ENCODE measurements at regions not wholly inside any gene's neighbourhood (a gene's known extent, or its start where the extent isn't known, plus 50 kb on each side); places are given as distances from the start of the nearest gene placed in this dataset.
"Not testable (repeated sequence)": the region's sequence is repeated elsewhere in the genome, so short reads cannot be mapped to it uniquely, and the experiment has no call there.

GRCh38 chr1:219863816-219864215 is 64.5 kb downstream of the SLC30A10 start:
- not testable (repeated sequence) for DNase-seq (ENCODE audit: low read depth, low spot score)

DNA sequence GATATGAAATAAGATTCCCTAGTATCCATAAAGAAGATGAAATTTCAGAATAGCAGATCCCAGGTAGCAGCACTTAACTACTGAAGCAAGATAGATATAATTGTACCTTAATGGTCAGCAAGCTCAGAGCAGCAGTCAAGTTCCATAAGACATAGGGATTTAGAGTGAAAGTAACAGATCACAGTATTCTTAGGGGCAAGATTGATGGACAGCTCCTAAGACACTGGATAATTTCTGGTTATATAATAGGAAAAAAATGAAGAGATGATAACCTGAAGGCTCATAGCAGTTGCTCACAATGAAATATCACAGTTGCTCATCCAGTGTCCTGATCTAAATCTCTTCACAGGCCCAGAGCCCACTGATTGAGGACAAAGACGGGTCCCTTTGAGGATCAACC is 66.0 kb downstream of the SLC30A10 start:
- DNase-seq (ENCODE audit: low read depth, low spot score), result no peak

- no peak for DNase-seq (ENCODE audit: low read depth, low spot score)
Observed at GRCh38 chr1:219858980-219859379, 69.4 kb downstream of the SLC30A10 start.

DNA sequence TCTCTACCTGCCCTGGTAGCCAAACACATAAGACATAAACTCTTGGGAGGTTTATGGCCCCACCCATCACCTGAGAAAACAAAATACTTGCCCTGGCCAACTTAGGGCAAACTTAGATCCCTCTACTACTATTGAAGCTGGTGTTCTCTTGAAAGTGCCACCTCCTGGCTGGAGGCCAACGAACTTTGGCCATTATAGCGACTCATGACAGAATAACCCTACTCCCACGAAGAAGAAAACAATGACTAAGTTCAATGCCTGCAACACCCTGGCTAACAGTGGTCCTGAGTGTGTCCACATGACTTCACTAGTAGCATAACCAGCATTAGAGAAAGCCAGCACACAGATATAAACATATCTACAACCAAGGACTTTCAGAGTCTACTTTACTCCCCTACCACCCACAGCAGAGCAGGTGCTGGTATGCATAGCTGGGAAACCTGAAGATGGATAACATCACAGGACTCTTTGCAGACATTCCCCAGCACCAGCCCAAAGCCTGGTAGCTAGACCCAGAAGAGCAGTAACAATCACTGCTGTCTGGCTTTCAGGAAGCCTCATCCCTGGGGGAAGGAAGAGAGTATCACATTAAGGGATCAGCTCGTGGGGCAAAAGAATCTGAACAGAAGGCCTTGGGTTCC is 81.0 kb downstream of the SLC30A10 start:
- DNase-seq (ENCODE audit: low read depth, low spot score), result no peak

- DNase-seq (ENCODE audit: low read depth, low spot score), result peak; percentile 87
Observed at GRCh38 chr1:219839595-219839994, 88.8 kb downstream of the SLC30A10 start.

GRCh38 chr1:219837994-219838294 is 90.4 kb downstream of the SLC30A10 start:
- DNase-seq (ENCODE audit: low read depth, low spot score), result no peak

- DNase-seq (ENCODE audit: low read depth, low spot score), result peak; percentile 59
Observed at GRCh38 chr1:219837274-219837993, 90.9 kb downstream of the SLC30A10 start.

GRCh38 chr1:219834314-219834917 is 93.9 kb downstream of the SLC30A10 start:
- DNase-seq (ENCODE audit: low read depth, low spot score), result peak; percentile 72

GRCh38 chr1:219833214-219833815 is 95.0 kb downstream of the SLC30A10 start:
- peak; percentile 39 for DNase-seq (ENCODE audit: low read depth, low spot score)

DNA sequence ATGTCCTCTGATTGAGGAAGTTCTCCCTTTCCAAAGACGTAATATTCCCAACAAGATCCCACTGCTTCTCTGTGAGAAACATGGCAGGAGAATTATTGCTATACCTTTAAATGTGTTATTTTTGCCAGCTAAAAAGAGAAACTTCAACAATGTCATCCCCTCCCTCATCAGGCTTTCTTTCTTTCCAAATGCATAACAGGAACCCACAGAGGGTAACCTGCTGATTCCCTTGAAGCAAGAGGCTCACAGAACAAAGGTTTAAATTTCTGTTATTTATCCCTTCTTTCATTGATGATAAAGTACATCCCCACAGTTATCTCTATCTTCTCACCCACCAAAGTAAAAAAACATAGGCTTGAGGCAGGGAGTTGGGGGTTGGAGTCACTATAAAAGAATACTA is 102.1 kb downstream of the SLC30A10 start:
- no peak for DNase-seq (ENCODE audit: low read depth, low spot score)

DNA sequence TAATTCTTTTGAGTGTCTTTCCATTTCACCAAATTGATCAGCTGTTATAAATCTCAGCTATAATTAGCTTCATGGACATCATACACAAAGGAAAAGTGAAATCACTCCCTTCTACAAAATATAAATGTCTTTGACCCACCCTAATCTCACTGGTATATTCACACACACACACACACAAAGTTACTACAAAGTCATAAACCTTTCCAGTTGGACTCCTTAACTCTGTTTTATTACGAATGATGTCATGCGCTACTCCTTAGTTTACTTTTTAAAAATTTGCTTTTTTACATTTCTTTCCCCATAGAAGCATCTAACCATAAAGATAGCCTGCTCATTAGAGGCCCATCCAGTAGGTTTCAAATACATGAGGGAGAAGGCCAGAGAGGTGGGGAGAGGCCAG is 103.0 kb downstream of the SLC30A10 start:
- no peak for DNase-seq (ENCODE audit: low read depth, low spot score)

- no peak for DNase-seq (ENCODE audit: low read depth, low spot score)
Observed at GRCh38 chr1:219824338-219824737, 104.0 kb downstream of the SLC30A10 start.

GRCh38 chr1:219820551-219820950 is 107.8 kb downstream of the SLC30A10 start:
- DNase-seq (ENCODE audit: low read depth, low spot score), result no peak

DNA sequence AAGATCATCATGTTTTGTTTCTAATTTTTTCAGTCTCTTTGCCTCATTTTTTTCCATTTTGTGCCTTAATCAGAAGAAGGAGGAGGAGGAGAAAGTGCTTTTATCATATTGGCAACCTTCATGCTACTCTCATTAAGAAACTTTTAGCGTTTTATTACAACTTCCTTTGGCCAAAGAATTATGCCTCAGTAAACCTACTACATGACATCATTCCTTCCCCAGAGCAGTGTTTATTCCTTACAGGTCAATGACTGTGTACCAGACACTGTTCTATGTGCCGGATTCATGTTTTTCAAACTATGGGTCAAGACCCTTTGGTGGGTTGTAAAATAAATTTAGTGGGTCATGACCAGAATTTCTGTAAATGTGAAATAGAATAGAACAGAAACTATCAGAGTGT is 110.4 kb downstream of the SLC30A10 start:
- no peak for DNase-seq (ENCODE audit: low read depth, low spot score)

GRCh38 chr1:219813294-219813693 is 115.1 kb downstream of the SLC30A10 start:
- DNase-seq (ENCODE audit: low read depth, low spot score), result no peak

- peak; percentile 78 for DNase-seq (ENCODE audit: low read depth, low spot score)
Observed at GRCh38 chr1:219812491-219813203, 115.7 kb downstream of the SLC30A10 start.

GRCh38 chr1:219812086-219812485 is 116.3 kb downstream of the SLC30A10 start:
- DNase-seq (ENCODE audit: low read depth, low spot score), result no peak

DNA sequence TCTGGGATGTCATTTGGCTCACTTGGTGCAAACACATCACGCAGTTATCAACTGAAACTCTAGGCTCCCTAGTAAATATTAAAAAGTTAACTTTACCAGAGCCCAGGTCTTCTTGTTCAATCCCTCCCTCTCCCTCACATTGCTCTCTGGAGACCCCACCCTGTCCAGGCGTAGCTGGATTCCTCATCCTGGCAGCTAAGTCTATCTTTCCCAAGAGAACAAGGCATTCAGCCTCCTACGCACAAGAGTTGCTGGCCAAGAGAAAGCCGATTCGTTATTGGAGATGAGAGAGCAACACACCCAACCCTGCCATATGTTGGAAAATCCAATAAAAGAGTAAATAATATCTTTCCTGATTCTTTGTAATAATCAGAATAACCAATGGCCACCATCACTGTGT is 117.9 kb downstream of the SLC30A10 start:
- no peak for DNase-seq (ENCODE audit: low read depth, low spot score)

DNA sequence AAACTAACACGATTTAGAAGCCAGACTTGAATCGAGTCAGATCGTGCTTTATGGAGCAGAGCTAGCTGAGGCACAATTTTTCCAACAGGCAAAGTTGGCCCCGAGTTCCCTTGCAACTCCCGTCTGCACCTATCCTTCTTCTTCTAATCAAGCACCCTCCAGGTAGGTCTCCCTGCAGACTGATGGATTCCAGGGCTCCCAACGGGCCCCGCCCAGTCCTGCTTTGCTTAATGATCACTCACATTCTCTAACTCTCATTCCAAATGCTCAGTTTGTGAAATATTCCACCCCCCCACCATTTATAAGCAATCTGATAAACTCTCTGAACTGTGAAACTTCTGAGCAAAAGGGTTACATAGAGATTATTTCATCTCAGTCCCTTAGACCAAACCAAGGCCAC is 119.6 kb downstream of the SLC30A10 start:
- no peak for DNase-seq (ENCODE audit: low read depth, low spot score)

- DNase-seq (ENCODE audit: low read depth, low spot score), result no peak
Observed at GRCh38 chr1:219806642-219807041, 121.7 kb downstream of the SLC30A10 start.

- DNase-seq (ENCODE audit: low read depth, low spot score), result no peak
Observed at GRCh38 chr1:219806020-219806419, 122.3 kb downstream of the SLC30A10 start.

GRCh38 chr1:219805191-219805590 is 123.2 kb downstream of the SLC30A10 start:
- DNase-seq (ENCODE audit: low read depth, low spot score), result no peak
